ENCODE measurements at regions not wholly inside any gene's neighbourhood (a gene's known extent, or its start where the extent isn't known, plus 50 kb on each side); places are given as distances from the start of the nearest gene placed in this dataset.

- no peak for TF ChIP-seq POLR2A (IDR thresholded peaks at IDR 0.05)
- no peak for TF ChIP-seq CTCF (IDR thresholded peaks at IDR 0.05)
- TF ChIP-seq EP300 (IDR thresholded peaks at IDR 0.05) = no peak
- no peak for TF ChIP-seq POLR2AphosphoS5 (IDR thresholded peaks at IDR 0.05)
Measured at GRCh38 chr14:73774671-73775070, 60.5 kb upstream of the PNMA1 start.
